GM10248 (cell line): ENCODE measurements at regions not wholly inside any gene's neighbourhood (a gene's known extent, or its start where the extent isn't known, plus 50 kb on each side); places are given as distances from the start of the nearest gene placed in this dataset.

ENCODE experiments used
- CTCF ChIA-PET: fragments of 300-600 bp; sonication (Branson Sonifier 250); formaldehyde crosslinking; extraction: SDS; loops from one replicate; lab custom pipeline; 2021; ENCODE audit warnings: antibody characterized with exemption; lab: Yijun Ruan, JAX
- POLR2A ChIA-PET: fragments of 350-650 bp; sonication (Branson Sonifier 250); formaldehyde crosslinking; extraction: SDS; loops from one replicate; lab custom pipeline; 2020; ENCODE audit warnings: antibody characterized with exemption; lab: Yijun Ruan, JAX
- DNase-seq: peaks from one replicate; pipeline ENCODE4 v3.0.0; 2012; ENCODE audit errors: extremely low spot score
- TF ChIP-seq, protein P1 (sequence below): IDR thresholded peaks from 2 replicates; pipeline ENCODE4 v1.5.1; 2012; ENCODE audit warnings: mild to moderate bottlenecking, low read depth; ENCODE audit errors: extremely low read depth, missing control alignments, control extremely low read depth

DNA sequence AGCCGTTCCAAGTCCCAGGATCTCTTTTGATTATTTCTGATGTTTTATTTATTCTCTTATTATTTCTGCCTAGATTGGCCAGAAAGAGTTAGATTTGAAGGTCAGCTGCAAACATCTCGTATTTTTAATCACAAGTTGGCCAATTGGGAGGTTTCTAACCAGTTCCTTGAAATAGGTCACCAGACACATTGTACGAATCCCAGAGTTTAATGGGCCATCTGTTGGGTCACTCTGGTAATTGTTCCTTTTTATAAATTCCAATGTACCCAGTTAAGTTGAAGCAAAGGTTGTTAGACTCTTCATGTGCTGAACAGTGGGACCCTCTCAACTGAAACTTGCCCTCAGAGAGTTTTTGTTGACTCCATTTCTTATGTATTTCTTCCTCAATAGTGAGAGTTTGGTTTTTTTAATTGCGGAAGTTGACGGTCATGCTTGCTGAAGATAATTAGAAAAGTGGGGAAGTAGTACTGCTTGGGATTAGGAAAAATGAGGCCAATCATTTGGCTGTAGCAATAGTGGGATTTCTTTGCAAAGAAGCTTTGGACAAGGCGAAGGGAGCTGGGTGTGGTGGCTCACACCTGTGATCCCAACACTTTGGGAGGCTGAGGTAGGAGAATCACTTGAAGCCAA is 382.7 kb upstream of the RGS6 start:
- ChIA-PET POLR2A (no interaction called here), CTCF (interaction anchor here (1.0 to 4.6 kb wide), 2 partner anchors 11 to 225 kb away, joined by 3 to 38 read pairs; no protein-coding TSS in a partner anchor)
- TF ChIP-seq, protein P1, sequence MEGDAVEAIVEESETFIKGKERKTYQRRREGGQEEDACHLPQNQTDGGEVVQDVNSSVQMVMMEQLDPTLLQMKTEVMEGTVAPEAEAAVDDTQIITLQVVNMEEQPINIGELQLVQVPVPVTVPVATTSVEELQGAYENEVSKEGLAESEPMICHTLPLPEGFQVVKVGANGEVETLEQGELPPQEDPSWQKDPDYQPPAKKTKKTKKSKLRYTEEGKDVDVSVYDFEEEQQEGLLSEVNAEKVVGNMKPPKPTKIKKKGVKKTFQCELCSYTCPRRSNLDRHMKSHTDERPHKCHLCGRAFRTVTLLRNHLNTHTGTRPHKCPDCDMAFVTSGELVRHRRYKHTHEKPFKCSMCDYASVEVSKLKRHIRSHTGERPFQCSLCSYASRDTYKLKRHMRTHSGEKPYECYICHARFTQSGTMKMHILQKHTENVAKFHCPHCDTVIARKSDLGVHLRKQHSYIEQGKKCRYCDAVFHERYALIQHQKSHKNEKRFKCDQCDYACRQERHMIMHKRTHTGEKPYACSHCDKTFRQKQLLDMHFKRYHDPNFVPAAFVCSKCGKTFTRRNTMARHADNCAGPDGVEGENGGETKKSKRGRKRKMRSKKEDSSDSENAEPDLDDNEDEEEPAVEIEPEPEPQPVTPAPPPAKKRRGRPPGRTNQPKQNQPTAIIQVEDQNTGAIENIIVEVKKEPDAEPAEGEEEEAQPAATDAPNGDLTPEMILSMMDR = no peak

DNA sequence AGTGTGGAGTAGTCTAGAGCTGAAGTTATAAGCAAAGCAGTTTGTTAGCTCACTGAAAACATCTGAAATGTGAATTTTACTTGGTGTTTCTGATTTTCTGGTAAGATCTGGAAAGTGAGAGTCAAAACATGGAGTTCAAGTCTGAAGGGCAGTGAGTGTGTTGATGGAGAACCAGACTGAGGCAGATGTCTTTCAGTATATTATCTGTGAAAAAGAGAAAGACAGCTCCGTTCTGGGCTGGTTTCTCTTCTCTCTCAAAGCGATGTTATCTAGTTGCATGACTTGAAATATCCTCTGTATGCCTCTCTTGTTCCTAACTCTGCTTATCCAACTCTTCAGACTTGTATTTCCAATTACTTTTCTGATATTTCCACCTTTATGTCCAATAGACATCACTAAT is 381.9 kb upstream of the RGS6 start:
- CTCF ChIA-PET = interaction anchor here (0.8 to 4.6 kb wide), 6 partner anchors 9 to 226 kb away, joined by 3 to 38 read pairs (median 3); no protein-coding TSS in a partner anchor
- peak; percentile 32 for DNase-seq
- POLR2A ChIA-PET = interaction anchor here (1.4 kb wide), 1 partner anchor 15 kb away, joined by 5 read pairs; no protein-coding TSS in a partner anchor
- TF ChIP-seq, protein P1 = no peak

More for the DNA sequence above, 382.7 kb upstream of the RGS6 start:
- no peak for DNase-seq

DNA sequence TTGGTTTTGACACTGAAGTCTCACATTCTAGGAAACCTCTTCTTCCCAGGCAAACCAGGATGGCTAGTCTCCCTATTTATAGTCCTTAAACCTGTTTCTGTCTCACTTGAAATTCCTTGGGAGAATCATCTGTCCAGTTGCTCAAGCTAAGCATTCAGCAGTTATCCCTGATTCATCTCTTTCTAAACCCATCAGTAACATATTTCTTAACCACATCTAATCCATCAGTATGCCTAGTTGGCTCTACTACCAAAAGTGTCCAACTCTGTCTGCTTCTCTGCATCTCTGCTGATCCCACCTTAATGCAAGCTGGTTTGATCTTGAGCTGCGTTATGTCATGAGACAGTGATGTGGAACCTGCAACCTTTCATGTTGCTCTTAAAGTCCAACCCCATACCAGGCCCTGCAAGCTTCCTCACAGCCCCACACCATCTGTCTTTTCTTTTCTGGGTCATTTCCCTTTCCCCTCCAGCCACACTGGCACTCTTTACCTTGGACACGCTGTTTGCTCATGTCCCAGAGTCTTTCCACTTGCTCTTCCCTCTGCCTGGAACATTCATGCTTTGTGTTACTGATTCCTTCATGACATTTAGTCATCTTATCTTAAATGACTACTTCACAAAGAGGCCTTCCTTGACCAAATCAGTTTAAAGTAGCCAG is 380.8 kb upstream of the RGS6 start:
- TF ChIP-seq, protein P1 = no peak
- DNase-seq = no peak
- ChIA-PET POLR2A (interaction anchor here (0.5 to 1.4 kb wide), 2 partner anchors 16 to 780 kb away, joined by 4 to 5 read pairs; no protein-coding TSS in a partner anchor), CTCF (interaction anchor here (0.9 to 4.6 kb wide), 8 partner anchors 10 to 413 kb away, joined by 3 to 38 read pairs (median 3); no protein-coding TSS in a partner anchor)

DNA sequence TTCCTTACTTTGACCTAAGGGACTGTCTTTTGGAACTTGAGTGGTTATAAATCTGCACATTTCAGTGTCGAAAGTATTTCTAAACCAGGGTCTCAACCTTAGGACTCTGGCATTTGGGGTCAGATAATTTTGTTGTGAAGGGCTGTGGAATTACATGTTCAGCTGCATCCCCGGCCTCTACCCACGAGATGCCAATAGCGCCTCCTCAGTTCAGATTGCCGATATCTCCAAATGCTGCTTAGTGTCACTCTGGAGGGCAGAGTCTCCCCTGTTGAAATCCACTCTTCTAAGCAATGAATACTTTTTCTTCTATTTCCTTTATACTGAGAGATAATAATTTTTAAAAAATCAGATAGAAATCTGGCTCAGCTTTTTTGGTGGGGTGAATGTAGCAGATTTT is 379.4 kb upstream of the RGS6 start:
- DNase-seq = no peak
- TF ChIP-seq, protein P1 = no peak
- ChIA-PET CTCF (interaction anchor here (0.9 to 4.6 kb wide), 8 partner anchors 8 to 228 kb away, joined by 3 to 38 read pairs (median 4); no protein-coding TSS in a partner anchor), POLR2A (no interaction called here)

DNA sequence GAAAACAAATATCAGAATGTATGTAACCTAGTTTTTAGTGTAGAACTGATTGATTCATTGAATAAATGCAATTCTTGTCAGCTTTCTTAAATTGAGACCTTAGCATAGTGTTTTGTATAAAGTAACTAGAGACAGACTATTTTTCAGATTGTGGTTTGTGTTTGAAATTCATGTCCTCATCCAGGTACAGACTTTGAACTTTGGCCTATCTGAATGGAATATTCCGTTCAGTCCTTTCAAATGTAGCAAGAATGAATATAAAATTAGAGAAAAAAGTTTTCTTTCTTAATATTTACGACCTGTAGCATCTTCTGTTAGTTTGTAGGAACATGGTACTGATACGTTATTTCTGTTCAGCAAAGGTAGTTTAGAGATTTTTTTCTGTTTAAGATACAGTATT is 378.4 kb upstream of the RGS6 start:
- POLR2A ChIA-PET = no interaction called here
- no peak for DNase-seq
- TF ChIP-seq, protein P1 = no peak
- CTCF ChIA-PET = interaction anchor here (1.0 to 4.6 kb wide), 6 partner anchors 12 to 231 kb away, joined by 3 to 38 read pairs (median 6); no protein-coding TSS in a partner anchor

DNA sequence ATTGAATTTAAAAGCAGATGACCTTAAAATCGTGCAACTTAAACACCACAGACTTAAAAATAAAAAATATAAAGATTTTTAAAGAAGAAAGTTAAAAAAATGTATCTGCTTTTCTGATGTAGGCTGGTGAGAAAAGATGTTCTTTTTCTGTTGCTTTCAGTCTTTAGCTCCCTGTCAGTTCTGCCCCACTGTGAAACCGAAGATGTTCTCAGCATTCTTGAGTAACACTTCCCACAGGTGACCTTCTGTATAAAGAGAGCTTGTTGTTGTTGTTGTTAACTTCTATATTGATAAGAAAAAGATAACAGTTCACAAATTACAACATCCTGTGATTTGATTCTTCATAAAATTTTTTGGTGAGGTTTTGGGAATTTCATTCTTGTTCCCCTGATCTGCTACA is 377.9 kb upstream of the RGS6 start:
- ChIA-PET POLR2A (no interaction called here), CTCF (interaction anchor here (0.9 to 2.1 kb wide), 5 partner anchors 9 to 231 kb away, joined by 3 to 6 read pairs (median 4); no protein-coding TSS in a partner anchor)
- peak; percentile 31 for DNase-seq
- TF ChIP-seq, protein P1 = no peak
